ENCODE measurements at regions not wholly inside any gene's neighbourhood (a gene's known extent, or its start where the extent isn't known, plus 50 kb on each side); places are given as distances from the start of the nearest gene placed in this dataset.

DNA sequence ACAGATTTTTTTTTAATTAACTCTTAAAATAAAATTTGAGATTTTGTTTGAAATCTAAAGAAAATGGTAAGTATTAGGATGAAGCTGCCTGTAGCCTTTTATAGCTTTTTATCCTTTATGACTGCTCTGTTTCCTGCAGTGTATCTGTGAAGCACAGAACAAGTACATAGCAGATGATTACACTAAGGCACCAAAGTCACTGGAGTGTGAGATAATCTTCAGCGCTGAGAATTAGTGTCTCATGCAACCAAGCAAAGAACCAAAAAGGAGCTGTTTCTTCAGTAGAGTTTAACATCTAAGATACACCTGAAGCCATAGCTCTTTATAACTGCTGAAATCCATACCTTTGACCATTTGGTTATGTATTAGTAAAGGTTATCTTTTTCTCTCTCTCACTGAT, 1989.8 kb upstream of the PCDH10 start:
- Histone ChIP-seq H3K4me1 (ENCODE audit: control insufficient read depth, insufficient read depth, low read length) (no peaks in the 10 kb centered on the region), H2BK5ac (ENCODE audit: low read depth, low read length, poor library complexity, severe bottlenecking) (no peak overlapping the region), H2BK120ac (ENCODE audit: low read depth, low read length) (no peak overlapping the region), H3K4ac (ENCODE audit: low read depth, low read length) (no peak overlapping the region), H3K36me3 (ENCODE audit: control insufficient read depth, insufficient read depth, low read length) (no peaks in the 10 kb centered on the region), H4K20me1 (ENCODE audit: insufficient read depth, low read length) (no peaks in the 10 kb centered on the region), H2BK15ac (ENCODE audit: low read depth, low read length) (no peak overlapping the region), H3K4me2 (ENCODE audit: low read depth, low read length) (no peak overlapping the region), H3K23ac (ENCODE audit: low read depth, low read length) (no peak overlapping the region), H3K9me3 (ENCODE audit: control insufficient read depth, insufficient read depth, low read length) (peaks cover 4% of the 10 kb centered on the region; the same call in 1 of the 2 replicates), H4K8ac (ENCODE audit: low read depth in 2 of 2, low read length in 2 of 2) (no peak overlapping the region), H3K27me3 (ENCODE audit: control insufficient read depth, insufficient read depth, low read length) (no peaks in the 10 kb centered on the region), H3K27ac (ENCODE audit: insufficient read depth, low read length) (no peak overlapping the region), H3K79me1 (ENCODE audit: low read depth in 1 of 2, low read length in 2 of 2) (no peaks in the 10 kb centered on the region), H3K4me3 (ENCODE audit: insufficient read depth, low read depth, low read length) (no peak overlapping the region), H3K9me1 (ENCODE audit: insufficient read depth, low read length) (no peaks in the 10 kb centered on the region), H2AK5ac (ENCODE audit: low read depth, low read length) (no peak overlapping the region), H3K56ac (ENCODE audit: extremely low read depth, insufficient read depth, low read length) (no peak overlapping the region), H2AFZ (replicated peaks; ENCODE audit: low read length, poor library complexity) (no peak overlapping the region), H4K5ac (ENCODE audit: low read depth, low read length) (no peak overlapping the region), H2AK9ac (replicated peaks; ENCODE audit: low read depth, low read length, poor library complexity) (no peak overlapping the region), H3K18ac (ENCODE audit: low read depth, low read length) (no peak overlapping the region), H4K91ac (ENCODE audit: insufficient read depth, low read depth, low read length) (no peak overlapping the region), H3K9ac (ENCODE audit: low read depth, low read length) (no peak overlapping the region), H2BK20ac (ENCODE audit: low read depth, low read length) (no peak overlapping the region), H3K14ac (replicated peaks; ENCODE audit: low read depth, low read length) (no peak overlapping the region)
- ChIA-PET CTCF (no interaction called here), POLR2A (ENCODE audit: unreplicated experiment) (no interaction called here)
- no CpG with 5 or more reads among the region's 1 CpG for WGBS, 2 experiments (ENCODE audit: extremely low coverage in 2 of 2, insufficient read length in 1 of 2)
- DNase-seq (no peak), ATAC-seq (ENCODE audit: low read depth) (no peak)
- TF ChIP-seq, protein P1, sequence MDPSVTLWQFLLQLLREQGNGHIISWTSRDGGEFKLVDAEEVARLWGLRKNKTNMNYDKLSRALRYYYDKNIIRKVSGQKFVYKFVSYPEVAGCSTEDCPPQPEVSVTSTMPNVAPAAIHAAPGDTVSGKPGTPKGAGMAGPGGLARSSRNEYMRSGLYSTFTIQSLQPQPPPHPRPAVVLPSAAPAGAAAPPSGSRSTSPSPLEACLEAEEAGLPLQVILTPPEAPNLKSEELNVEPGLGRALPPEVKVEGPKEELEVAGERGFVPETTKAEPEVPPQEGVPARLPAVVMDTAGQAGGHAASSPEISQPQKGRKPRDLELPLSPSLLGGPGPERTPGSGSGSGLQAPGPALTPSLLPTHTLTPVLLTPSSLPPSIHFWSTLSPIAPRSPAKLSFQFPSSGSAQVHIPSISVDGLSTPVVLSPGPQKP (IDR thresholded peaks at IDR 0.05; ENCODE audit: borderline replicate concordance, low read depth, low read length) = no peak
- TF ChIP-seq SMC3 (IDR thresholded peaks at IDR 0.05; ENCODE audit: low read depth, low read length) (no peak), BHLHE40 (IDR thresholded peaks at IDR 0.05; ENCODE audit: low read depth, low read length) (no peak), MXI1 (IDR thresholded peaks at IDR 0.05; ENCODE audit: borderline replicate concordance, low read depth, low read length) (no peak), FOS (IDR thresholded peaks at IDR 0.05; ENCODE audit: low read depth, low read length) (no peak), CEBPB (IDR thresholded peaks at IDR 0.05; ENCODE audit: low read depth, low read length) (no peak), POLR2A (IDR thresholded peaks at IDR 0.05; ENCODE audit: low read depth, low read length) (no peak), MAFK (IDR thresholded peaks at IDR 0.05; ENCODE audit: low read depth, low read length) (no peak), CHD1 (IDR thresholded peaks at IDR 0.05; ENCODE audit: low read depth, low read length) (no peak), NFE2L2 (IDR thresholded peaks at IDR 0.05; ENCODE audit: low read depth, low read length) (no peak), RCOR1 (IDR thresholded peaks at IDR 0.05; ENCODE audit: insufficient replicate concordance, low read length) (no peak), RAD21 (IDR thresholded peaks at IDR 0.05; ENCODE audit: low read length) (no peak), MAZ (IDR thresholded peaks at IDR 0.05; ENCODE audit: borderline replicate concordance, low read depth, low read length) (no peak), RFX5 (IDR thresholded peaks at IDR 0.05; ENCODE audit: low read depth, low read length) (no peak)
- TF ChIP-seq, protein P2, sequence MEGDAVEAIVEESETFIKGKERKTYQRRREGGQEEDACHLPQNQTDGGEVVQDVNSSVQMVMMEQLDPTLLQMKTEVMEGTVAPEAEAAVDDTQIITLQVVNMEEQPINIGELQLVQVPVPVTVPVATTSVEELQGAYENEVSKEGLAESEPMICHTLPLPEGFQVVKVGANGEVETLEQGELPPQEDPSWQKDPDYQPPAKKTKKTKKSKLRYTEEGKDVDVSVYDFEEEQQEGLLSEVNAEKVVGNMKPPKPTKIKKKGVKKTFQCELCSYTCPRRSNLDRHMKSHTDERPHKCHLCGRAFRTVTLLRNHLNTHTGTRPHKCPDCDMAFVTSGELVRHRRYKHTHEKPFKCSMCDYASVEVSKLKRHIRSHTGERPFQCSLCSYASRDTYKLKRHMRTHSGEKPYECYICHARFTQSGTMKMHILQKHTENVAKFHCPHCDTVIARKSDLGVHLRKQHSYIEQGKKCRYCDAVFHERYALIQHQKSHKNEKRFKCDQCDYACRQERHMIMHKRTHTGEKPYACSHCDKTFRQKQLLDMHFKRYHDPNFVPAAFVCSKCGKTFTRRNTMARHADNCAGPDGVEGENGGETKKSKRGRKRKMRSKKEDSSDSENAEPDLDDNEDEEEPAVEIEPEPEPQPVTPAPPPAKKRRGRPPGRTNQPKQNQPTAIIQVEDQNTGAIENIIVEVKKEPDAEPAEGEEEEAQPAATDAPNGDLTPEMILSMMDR (conservative IDR thresholded peaks at IDR 0.05; ENCODE audit: low read depth, low read length) = no peak
- TF ChIP-seq, protein P3, sequence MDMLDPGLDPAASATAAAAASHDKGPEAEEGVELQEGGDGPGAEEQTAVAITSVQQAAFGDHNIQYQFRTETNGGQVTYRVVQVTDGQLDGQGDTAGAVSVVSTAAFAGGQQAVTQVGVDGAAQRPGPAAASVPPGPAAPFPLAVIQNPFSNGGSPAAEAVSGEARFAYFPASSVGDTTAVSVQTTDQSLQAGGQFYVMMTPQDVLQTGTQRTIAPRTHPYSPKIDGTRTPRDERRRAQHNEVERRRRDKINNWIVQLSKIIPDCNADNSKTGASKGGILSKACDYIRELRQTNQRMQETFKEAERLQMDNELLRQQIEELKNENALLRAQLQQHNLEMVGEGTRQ (IDR thresholded peaks at IDR 0.05; ENCODE audit: low read depth, low read length) = no peak
- in situ Hi-C loops (cut with MboI; ENCODE audit: low sequenced_read_pairs) (no loop called here), dilution Hi-C loops (cut with HindIII; ENCODE audit: low sequenced_read_pairs, unreplicated experiment) (no loop called here), intact Hi-C loops (cut with micrococcal nuclease) (no loop called here)
- BruUV-seq (replicated peaks) = no TSS peak

All from IMR-90 (cell line).